ENCODE measurements at regions not wholly inside any gene's neighbourhood (a gene's known extent, or its start where the extent isn't known, plus 50 kb on each side); places are given as distances from the start of the nearest gene placed in this dataset.

GRCh38 chr4:158397781-158398180 lies 123.9 kb upstream of the RXFP1 start:
- H3K4me3 ChIP-seq = no peak overlapping the region
- DNase-seq (ENCODE audit: extremely low read depth in 1 of 4, low spot score in 3 of 4) (no peak), ATAC-seq (no peak), FAIRE-seq (no peak)
- no peaks in the 10 kb centered on the region for H3K79me2 ChIP-seq (ENCODE audit: control insufficient read depth, insufficient read depth, low read length)
- no peaks in the 10 kb centered on the region for H3K9me3 ChIP-seq (replicated peaks; ENCODE audit: control insufficient read depth, insufficient read depth, low read depth, low read length)
- H3K4me1 ChIP-seq (replicated peaks in 1 of 2; ENCODE audit: control insufficient read depth in 2 of 2, insufficient read depth in 2 of 2, low read length in 2 of 2) = no peaks in the 10 kb centered on the region
- H3K4me2 ChIP-seq (ENCODE audit: insufficient read depth, low read length) = no peak overlapping the region
- H3K9ac ChIP-seq (ENCODE audit: insufficient read depth in 1 of 2, low read depth in 2 of 2, low read length in 2 of 2) = no peak overlapping the region
- POLR2A ChIA-PET = no interaction called here
- CTCF ChIA-PET (ENCODE audit: low intra/inter-chr PET ratio) = no interaction called here
- no peaks in the 10 kb centered on the region for H3K9me1 ChIP-seq (ENCODE audit: control insufficient read depth, insufficient read depth, low read length)
- no peak for TF ChIP-seq ZNF436 (CRISPR knock-in tag; IDR thresholded peaks at IDR 0.05)
- TF ChIP-seq TBP (optimal IDR thresholded peaks at IDR 0.05; ENCODE audit: low read depth, low read length) = no peak
- no peak for TF ChIP-seq RBBP5 (IDR thresholded peaks at IDR 0.05; ENCODE audit: borderline replicate concordance, insufficient read depth, low read length, poor library complexity, severe bottlenecking)
- TF ChIP-seq, protein P1, sequence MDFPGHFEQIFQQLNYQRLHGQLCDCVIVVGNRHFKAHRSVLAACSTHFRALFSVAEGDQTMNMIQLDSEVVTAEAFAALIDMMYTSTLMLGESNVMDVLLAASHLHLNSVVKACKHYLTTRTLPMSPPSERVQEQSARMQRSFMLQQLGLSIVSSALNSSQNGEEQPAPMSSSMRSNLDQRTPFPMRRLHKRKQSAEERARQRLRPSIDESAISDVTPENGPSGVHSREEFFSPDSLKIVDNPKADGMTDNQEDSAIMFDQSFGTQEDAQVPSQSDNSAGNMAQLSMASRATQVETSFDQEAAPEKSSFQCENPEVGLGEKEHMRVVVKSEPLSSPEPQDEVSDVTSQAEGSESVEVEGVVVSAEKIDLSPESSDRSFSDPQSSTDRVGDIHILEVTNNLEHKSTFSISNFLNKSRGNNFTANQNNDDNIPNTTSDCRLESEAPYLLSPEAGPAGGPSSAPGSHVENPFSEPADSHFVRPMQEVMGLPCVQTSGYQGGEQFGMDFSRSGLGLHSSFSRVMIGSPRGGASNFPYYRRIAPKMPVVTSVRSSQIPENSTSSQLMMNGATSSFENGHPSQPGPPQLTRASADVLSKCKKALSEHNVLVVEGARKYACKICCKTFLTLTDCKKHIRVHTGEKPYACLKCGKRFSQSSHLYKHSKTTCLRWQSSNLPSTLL (IDR thresholded peaks at IDR 0.05) = no peak
- no peak for TF ChIP-seq ATF2 (CRISPR knock-in tag; IDR thresholded peaks at IDR 0.05)
- no peak for TF ChIP-seq KAT7 (CRISPR knock-in tag; IDR thresholded peaks at IDR 0.05; ENCODE audit: borderline replicate concordance)
- TF ChIP-seq, protein P2, sequence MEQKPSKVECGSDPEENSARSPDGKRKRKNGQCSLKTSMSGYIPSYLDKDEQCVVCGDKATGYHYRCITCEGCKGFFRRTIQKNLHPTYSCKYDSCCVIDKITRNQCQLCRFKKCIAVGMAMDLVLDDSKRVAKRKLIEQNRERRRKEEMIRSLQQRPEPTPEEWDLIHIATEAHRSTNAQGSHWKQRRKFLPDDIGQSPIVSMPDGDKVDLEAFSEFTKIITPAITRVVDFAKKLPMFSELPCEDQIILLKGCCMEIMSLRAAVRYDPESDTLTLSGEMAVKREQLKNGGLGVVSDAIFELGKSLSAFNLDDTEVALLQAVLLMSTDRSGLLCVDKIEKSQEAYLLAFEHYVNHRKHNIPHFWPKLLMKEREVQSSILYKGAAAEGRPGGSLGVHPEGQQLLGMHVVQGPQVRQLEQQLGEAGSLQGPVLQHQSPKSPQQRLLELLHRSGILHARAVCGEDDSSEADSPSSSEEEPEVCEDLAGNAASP (IDR thresholded peaks at IDR 0.05) = no peak
- no peak for TF ChIP-seq ZBTB26 (CRISPR knock-in tag; IDR thresholded peaks at IDR 0.05)
- no peak for TF ChIP-seq SMARCC2 (IDR thresholded peaks at IDR 0.05; ENCODE audit: low read depth)
- no peak for TF ChIP-seq ZNF165 (CRISPR knock-in tag; IDR thresholded peaks at IDR 0.05; ENCODE audit: borderline replicate concordance)
- TF ChIP-seq MED1 (CRISPR knock-in tag; IDR thresholded peaks at IDR 0.05; ENCODE audit: borderline replicate concordance) = no peak
- WGBS (ENCODE audit: insufficient coverage, low coverage, missing lambda C conversion rate) = 7% methylated on average over 2 of the region's 2 CpGs
- no peak overlapping the region for H3K27ac ChIP-seq (ENCODE audit: extremely low read depth, low read depth, low read length)
- in situ Hi-C loops (cut with MboI) (no loop called here), intact Hi-C loops (cut with micrococcal nuclease) (no loop called here)
- no peaks in the 10 kb centered on the region for H4K20me1 ChIP-seq (replicated peaks; ENCODE audit: control insufficient read depth, insufficient read depth, low read length)
- no peaks in the 10 kb centered on the region for H3K36me3 ChIP-seq (ENCODE audit: control insufficient read depth, insufficient read depth, low read length)
- H3K27me3 ChIP-seq (ENCODE audit: control insufficient read depth in 2 of 2, insufficient read depth in 2 of 2, low read length in 2 of 2) = no peaks in the 10 kb centered on the region
- no TSS peak for BruUV-seq (replicated peaks)
- H2AFZ ChIP-seq (ENCODE audit: low read depth, low read length) = no peak overlapping the region
